Thyroid gland (tissue), 4 donors: ENCODE measurements at regions not wholly inside any gene's neighbourhood (a gene's known extent, or its start where the extent isn't known, plus 50 kb on each side); places are given as distances from the start of the nearest gene placed in this dataset.

Experiments
- CTCF ChIP-seq, 6 experiments: fragments of 200-600 bp in 3 of 6; fragments of 450-650 bp in 3 of 6; sonication (generic) in 3 of 6; IDR thresholded peaks; one replicate each; pipeline ENCODE4 v1.5.1; 2016 to 2019; ENCODE audit warnings: antibody characterized with exemption in 6 of 6, mild to moderate bottlenecking in 2 of 6, inconsistent platforms in 1 of 6, moderate library complexity in 1 of 6
- POLR2A ChIP-seq, 2 donors: fragments of 450-650 bp; IDR thresholded peaks; one replicate each; pipeline ENCODE4 v1.6.1; 2017; ENCODE audit warnings: antibody characterized with exemption in 2 of 2, mild to moderate bottlenecking in 2 of 2, moderate library complexity in 1 of 2

- TF ChIP-seq POLR2A (IDR thresholded peaks at IDR 0.05) = no peak
- TF ChIP-seq CTCF (IDR thresholded peaks at IDR 0.05) = no peak
Measured at GRCh38 chr6:129940454-129941195, 77.8 kb upstream of the L3MBTL3 start.
